ENCODE measurements at regions not wholly inside any gene's neighbourhood (a gene's known extent, or its start where the extent isn't known, plus 50 kb on each side); places are given as distances from the start of the nearest gene placed in this dataset.

DNA sequence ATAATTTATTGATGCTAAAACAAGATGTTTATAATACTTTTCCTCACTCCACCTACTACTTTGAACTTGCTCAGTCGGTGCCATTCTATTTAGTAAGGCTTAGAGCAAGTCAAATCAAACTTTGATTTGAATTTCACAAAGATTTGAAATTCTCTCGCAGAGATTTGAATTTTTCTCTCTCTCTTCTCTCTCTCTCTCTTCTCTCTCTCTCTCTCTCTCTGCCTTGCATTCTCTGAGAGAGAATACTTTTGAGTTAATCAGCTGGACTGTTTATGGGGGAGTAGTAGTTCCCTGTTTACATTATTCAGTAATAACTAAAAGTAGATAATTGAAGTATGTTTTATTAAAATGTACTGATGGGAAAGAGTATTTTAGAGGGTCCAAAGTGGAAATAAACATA, 488.5 kb upstream of the ANKRD30A start (continued):
- TF ChIP-seq, protein P1, sequence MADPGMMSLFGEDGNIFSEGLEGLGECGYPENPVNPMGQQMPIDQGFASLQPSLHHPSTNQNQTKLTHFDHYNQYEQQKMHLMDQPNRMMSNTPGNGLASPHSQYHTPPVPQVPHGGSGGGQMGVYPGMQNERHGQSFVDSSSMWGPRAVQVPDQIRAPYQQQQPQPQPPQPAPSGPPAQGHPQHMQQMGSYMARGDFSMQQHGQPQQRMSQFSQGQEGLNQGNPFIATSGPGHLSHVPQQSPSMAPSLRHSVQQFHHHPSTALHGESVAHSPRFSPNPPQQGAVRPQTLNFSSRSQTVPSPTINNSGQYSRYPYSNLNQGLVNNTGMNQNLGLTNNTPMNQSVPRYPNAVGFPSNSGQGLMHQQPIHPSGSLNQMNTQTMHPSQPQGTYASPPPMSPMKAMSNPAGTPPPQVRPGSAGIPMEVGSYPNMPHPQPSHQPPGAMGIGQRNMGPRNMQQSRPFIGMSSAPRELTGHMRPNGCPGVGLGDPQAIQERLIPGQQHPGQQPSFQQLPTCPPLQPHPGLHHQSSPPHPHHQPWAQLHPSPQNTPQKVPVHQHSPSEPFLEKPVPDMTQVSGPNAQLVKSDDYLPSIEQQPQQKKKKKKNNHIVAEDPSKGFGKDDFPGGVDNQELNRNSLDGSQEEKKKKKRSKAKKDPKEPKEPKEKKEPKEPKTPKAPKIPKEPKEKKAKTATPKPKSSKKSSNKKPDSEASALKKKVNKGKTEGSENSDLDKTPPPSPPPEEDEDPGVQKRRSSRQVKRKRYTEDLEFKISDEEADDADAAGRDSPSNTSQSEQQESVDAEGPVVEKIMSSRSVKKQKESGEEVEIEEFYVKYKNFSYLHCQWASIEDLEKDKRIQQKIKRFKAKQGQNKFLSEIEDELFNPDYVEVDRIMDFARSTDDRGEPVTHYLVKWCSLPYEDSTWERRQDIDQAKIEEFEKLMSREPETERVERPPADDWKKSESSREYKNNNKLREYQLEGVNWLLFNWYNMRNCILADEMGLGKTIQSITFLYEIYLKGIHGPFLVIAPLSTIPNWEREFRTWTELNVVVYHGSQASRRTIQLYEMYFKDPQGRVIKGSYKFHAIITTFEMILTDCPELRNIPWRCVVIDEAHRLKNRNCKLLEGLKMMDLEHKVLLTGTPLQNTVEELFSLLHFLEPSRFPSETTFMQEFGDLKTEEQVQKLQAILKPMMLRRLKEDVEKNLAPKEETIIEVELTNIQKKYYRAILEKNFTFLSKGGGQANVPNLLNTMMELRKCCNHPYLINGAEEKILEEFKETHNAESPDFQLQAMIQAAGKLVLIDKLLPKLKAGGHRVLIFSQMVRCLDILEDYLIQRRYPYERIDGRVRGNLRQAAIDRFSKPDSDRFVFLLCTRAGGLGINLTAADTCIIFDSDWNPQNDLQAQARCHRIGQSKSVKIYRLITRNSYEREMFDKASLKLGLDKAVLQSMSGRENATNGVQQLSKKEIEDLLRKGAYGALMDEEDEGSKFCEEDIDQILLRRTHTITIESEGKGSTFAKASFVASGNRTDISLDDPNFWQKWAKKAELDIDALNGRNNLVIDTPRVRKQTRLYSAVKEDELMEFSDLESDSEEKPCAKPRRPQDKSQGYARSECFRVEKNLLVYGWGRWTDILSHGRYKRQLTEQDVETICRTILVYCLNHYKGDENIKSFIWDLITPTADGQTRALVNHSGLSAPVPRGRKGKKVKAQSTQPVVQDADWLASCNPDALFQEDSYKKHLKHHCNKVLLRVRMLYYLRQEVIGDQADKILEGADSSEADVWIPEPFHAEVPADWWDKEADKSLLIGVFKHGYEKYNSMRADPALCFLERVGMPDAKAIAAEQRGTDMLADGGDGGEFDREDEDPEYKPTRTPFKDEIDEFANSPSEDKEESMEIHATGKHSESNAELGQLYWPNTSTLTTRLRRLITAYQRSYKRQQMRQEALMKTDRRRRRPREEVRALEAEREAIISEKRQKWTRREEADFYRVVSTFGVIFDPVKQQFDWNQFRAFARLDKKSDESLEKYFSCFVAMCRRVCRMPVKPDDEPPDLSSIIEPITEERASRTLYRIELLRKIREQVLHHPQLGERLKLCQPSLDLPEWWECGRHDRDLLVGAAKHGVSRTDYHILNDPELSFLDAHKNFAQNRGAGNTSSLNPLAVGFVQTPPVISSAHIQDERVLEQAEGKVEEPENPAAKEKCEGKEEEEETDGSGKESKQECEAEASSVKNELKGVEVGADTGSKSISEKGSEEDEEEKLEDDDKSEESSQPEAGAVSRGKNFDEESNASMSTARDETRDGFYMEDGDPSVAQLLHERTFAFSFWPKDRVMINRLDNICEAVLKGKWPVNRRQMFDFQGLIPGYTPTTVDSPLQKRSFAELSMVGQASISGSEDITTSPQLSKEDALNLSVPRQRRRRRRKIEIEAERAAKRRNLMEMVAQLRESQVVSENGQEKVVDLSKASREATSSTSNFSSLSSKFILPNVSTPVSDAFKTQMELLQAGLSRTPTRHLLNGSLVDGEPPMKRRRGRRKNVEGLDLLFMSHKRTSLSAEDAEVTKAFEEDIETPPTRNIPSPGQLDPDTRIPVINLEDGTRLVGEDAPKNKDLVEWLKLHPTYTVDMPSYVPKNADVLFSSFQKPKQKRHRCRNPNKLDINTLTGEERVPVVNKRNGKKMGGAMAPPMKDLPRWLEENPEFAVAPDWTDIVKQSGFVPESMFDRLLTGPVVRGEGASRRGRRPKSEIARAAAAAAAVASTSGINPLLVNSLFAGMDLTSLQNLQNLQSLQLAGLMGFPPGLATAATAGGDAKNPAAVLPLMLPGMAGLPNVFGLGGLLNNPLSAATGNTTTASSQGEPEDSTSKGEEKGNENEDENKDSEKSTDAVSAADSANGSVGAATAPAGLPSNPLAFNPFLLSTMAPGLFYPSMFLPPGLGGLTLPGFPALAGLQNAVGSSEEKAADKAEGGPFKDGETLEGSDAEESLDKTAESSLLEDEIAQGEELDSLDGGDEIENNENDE (IDR thresholded peaks at IDR 0.05; ENCODE audit: insufficient replicate concordance, low read length) = no peak
- TF ChIP-seq CREB1 (IDR thresholded peaks at IDR 0.05) (no peak), KDM5A (IDR thresholded peaks at IDR 0.05; ENCODE audit: low read length) (no peak), CHD1 (IDR thresholded peaks at IDR 0.05; ENCODE audit: low read depth, low read length) (no peak), RAD21 (IDR thresholded peaks at IDR 0.05 in 1 of 2, conservative IDR thresholded peaks at IDR 0.05 in 1 of 2; ENCODE audit: low read depth in 2 of 2, low read length in 2 of 2) (no peak), SUZ12 (IDR thresholded peaks at IDR 0.05; ENCODE audit: low read length) (no peak), ASH2L (IDR thresholded peaks at IDR 0.05; ENCODE audit: low read length) (no peak), POU5F1 (IDR thresholded peaks at IDR 0.05; ENCODE audit: low read depth, low read length) (no peak), SP1 (IDR thresholded peaks at IDR 0.05; ENCODE audit: low read depth, low read length) (no peak), USF2 (IDR thresholded peaks at IDR 0.05; ENCODE audit: low read length) (no peak)
- TF ChIP-seq, protein P2, sequence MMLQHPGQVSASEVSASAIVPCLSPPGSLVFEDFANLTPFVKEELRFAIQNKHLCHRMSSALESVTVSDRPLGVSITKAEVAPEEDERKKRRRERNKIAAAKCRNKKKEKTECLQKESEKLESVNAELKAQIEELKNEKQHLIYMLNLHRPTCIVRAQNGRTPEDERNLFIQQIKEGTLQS (IDR thresholded peaks at IDR 0.05; ENCODE audit: insufficient read depth, low read depth, low read length) = no peak
